ENCODE measurements at regions not wholly inside any gene's neighbourhood (a gene's known extent, or its start where the extent isn't known, plus 50 kb on each side); places are given as distances from the start of the nearest gene placed in this dataset.

GRCh38 chr2:49465157-49465831 is 311.0 kb upstream of the FSHR start:
- TF ChIP-seq CTCF (IDR thresholded peaks at IDR 0.05; ENCODE audit: low read length) (no peak), EZH2 (IDR thresholded peaks at IDR 0.05; ENCODE audit: borderline replicate concordance, low read length) (no peak)

All from OCI-LY1 (cell line).